ENCODE measurements at regions not wholly inside any gene's neighbourhood (a gene's known extent, or its start where the extent isn't known, plus 50 kb on each side); places are given as distances from the start of the nearest gene placed in this dataset.

DNA sequence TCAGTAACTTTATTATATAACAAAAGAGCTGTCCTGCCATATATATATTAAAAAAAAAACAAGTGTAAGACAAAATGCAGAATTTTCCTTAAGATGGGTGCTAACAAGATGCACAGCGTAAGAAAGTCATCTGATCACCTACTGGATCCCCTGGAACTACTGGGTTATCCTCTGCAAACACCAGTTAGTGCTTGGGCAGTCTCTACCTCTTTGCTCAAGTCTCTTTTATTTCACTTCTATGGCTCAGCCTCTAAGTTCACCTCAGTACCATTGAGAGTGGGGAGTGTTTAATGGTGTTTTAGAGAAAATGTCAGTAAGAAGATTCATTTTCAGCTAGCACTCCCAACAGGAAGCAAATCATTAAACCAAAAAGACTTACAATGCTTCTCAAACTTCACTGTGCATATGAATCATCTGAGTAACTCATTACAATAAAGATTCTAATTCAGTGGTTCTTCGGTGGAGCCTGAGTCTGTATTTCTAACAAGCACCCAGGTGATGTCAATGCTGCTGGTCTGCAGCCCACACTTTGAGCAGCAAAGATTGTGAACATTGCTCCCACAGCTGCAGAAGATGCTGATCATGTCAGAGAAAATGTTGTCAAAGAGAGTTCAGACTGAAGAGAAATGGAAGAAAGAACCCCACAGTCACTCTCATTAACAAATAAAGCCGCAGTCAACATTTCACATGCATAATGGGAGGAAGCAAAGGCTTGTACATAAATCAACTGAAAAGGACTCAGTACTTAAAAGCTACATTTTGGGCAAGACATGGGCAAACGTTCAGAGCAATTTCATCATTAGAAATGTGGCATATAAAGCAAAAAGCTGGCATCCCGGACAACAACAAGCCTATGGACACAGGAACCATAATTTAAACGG, 227.1 kb upstream of the ATP11B start:
- intact Hi-C loops (cut with micrococcal nuclease; ENCODE audit: unreplicated experiment): no loop called here
- Histone ChIP-seq H3K36me3 (ENCODE audit: insufficient read depth, low read length, poor library complexity, severe bottlenecking) (no peaks in the 10 kb centered on the region), H3K9me3 (ENCODE audit: low read depth, low read length, poor library complexity, severe bottlenecking) (no peaks in the 10 kb centered on the region), H3K4me3 (ENCODE audit: low read depth, low read length, poor library complexity, severe bottlenecking) (no peak overlapping the region), H3K4me1 (ENCODE audit: insufficient read depth, low read length, poor library complexity, severe bottlenecking) (peaks cover 34% of the 10 kb centered on the region), H3K27me3 (replicated peaks; ENCODE audit: insufficient read depth, low read depth, low read length, poor library complexity) (no peaks in the 10 kb centered on the region), H3K27ac (ENCODE audit: low read depth, low read length, poor library complexity, severe bottlenecking) (no peak overlapping the region)
- TF ChIP-seq EZH2 (IDR thresholded peaks at IDR 0.05; ENCODE audit: borderline replicate concordance, low read depth, low read length, poor library complexity, severe bottlenecking): no peak
- TF ChIP-seq, protein P1, sequence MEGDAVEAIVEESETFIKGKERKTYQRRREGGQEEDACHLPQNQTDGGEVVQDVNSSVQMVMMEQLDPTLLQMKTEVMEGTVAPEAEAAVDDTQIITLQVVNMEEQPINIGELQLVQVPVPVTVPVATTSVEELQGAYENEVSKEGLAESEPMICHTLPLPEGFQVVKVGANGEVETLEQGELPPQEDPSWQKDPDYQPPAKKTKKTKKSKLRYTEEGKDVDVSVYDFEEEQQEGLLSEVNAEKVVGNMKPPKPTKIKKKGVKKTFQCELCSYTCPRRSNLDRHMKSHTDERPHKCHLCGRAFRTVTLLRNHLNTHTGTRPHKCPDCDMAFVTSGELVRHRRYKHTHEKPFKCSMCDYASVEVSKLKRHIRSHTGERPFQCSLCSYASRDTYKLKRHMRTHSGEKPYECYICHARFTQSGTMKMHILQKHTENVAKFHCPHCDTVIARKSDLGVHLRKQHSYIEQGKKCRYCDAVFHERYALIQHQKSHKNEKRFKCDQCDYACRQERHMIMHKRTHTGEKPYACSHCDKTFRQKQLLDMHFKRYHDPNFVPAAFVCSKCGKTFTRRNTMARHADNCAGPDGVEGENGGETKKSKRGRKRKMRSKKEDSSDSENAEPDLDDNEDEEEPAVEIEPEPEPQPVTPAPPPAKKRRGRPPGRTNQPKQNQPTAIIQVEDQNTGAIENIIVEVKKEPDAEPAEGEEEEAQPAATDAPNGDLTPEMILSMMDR (conservative IDR thresholded peaks at IDR 0.05; ENCODE audit: low read depth, low read length): no peak
- no TSS peak for BruUV-seq (replicated peaks)
- ChIA-PET POLR2A (ENCODE audit: low non-redundant PET) (no interaction called here), CTCF (no interaction called here)
- peak; percentile 42 for DNase-seq (ENCODE audit: low spot score)

DNA sequence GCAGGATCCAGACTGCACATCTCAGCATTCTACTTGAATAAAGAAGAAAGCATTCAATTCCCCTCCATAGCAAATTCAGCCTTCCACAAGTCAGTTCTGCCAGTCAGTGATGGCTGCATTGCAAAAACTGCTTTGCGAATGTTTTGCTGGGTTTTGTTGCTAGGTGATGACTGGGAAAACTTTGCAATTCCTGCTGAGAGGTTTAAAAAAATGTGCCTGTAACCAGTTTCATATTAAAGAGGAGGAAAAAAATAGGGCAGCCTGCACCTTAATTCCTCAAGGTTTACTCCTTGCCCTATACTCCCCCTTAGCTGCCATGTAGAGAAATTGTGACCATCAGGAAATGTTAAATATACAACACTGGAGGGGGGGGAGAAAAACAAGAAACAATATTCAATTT, 225.6 kb upstream of the ATP11B start:
- H3K4me1 ChIP-seq (ENCODE audit: insufficient read depth, low read length, poor library complexity, severe bottlenecking): peaks cover 34% of the 10 kb centered on the region
- no peak overlapping the region for H3K27ac ChIP-seq (ENCODE audit: low read depth, low read length, poor library complexity, severe bottlenecking)
- peak; percentile 45 for DNase-seq (ENCODE audit: low spot score)
- intact Hi-C loops (cut with micrococcal nuclease; ENCODE audit: unreplicated experiment): no loop called here
- H3K4me3 ChIP-seq (ENCODE audit: low read depth, low read length, poor library complexity, severe bottlenecking): no peak overlapping the region
- no peaks in the 10 kb centered on the region for H3K9me3 ChIP-seq (ENCODE audit: low read depth, low read length, poor library complexity, severe bottlenecking)
- no peaks in the 10 kb centered on the region for H3K36me3 ChIP-seq (ENCODE audit: insufficient read depth, low read length, poor library complexity, severe bottlenecking)
- no TSS peak for BruUV-seq (replicated peaks)
- TF ChIP-seq, protein P1 (conservative IDR thresholded peaks at IDR 0.05; ENCODE audit: low read depth, low read length): no peak
- TF ChIP-seq EZH2 (IDR thresholded peaks at IDR 0.05; ENCODE audit: borderline replicate concordance, low read depth, low read length, poor library complexity, severe bottlenecking): no peak
- no peaks in the 10 kb centered on the region for H3K27me3 ChIP-seq (replicated peaks; ENCODE audit: insufficient read depth, low read depth, low read length, poor library complexity)
- ChIA-PET CTCF (no interaction called here), POLR2A (ENCODE audit: low non-redundant PET) (no interaction called here)

DNA sequence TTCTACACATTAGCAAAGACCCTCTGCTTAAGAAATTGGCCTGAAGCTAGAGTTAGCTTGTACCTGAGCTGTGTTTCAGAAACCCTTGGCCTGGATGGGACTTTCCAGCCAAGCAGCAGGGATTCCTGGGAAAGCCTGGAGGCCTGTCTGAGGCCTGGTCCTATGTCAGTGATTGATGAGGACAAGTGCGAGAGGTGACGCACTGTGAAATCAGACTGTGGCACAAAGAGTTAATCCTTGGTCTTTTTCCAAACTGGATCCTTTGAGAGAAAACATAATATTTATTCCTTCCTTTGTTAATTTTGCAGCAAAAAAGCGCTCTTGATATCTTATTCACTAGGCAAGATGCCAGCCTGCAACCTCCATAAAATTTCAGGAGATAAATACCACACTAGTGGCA, 225.0 kb upstream of the ATP11B start:
- DNase-seq (ENCODE audit: low spot score): peak; percentile 5
- Histone ChIP-seq H3K27me3 (replicated peaks; ENCODE audit: insufficient read depth, low read depth, low read length, poor library complexity) (no peaks in the 10 kb centered on the region), H3K4me3 (ENCODE audit: low read depth, low read length, poor library complexity, severe bottlenecking) (no peak overlapping the region), H3K4me1 (ENCODE audit: insufficient read depth, low read length, poor library complexity, severe bottlenecking) (peaks cover 34% of the 10 kb centered on the region), H3K9me3 (ENCODE audit: low read depth, low read length, poor library complexity, severe bottlenecking) (no peaks in the 10 kb centered on the region), H3K36me3 (ENCODE audit: insufficient read depth, low read length, poor library complexity, severe bottlenecking) (no peaks in the 10 kb centered on the region), H3K27ac (ENCODE audit: low read depth, low read length, poor library complexity, severe bottlenecking) (no peak overlapping the region)
- CTCF ChIA-PET: no interaction called here
- no TSS peak for BruUV-seq (replicated peaks)
- POLR2A ChIA-PET (ENCODE audit: low non-redundant PET): no interaction called here
- no peak for TF ChIP-seq EZH2 (IDR thresholded peaks at IDR 0.05; ENCODE audit: borderline replicate concordance, low read depth, low read length, poor library complexity, severe bottlenecking)
- TF ChIP-seq, protein P1 (conservative IDR thresholded peaks at IDR 0.05; ENCODE audit: low read depth, low read length): no peak
- intact Hi-C loops (cut with micrococcal nuclease; ENCODE audit: unreplicated experiment): no loop called here
